DMS153 treated with DMSO at 0.1 percent for 48 hours (cell line): ENCODE measurements at regions not wholly inside any gene's neighbourhood (a gene's known extent, or its start where the extent isn't known, plus 50 kb on each side); places are given as distances from the start of the nearest gene placed in this dataset.
"Not testable (repeated sequence)": the region's sequence is repeated elsewhere in the genome, so short reads cannot be mapped to it uniquely, and the experiment has no call there.

ENCODE experiments used
- DNase-seq: peaks from one replicate; lab custom pipeline; 2025; ENCODE audit not compliant: unreplicated experiment; lab: John Stamatoyannopoulos, UW

- DNase-seq = no peak
Observed at GRCh38 chr2:878245-878930, 72.3 kb upstream of the SNTG2 start.

- no peak for DNase-seq
Observed at GRCh38 chr2:877747-878146, 72.9 kb upstream of the SNTG2 start.

- no peak for DNase-seq
Observed at GRCh38 chr2:875687-876615, 74.7 kb upstream of the SNTG2 start.

- DNase-seq = no peak
Observed at GRCh38 chr2:873651-874580, 76.7 kb upstream of the SNTG2 start.

- DNase-seq = no peak
Observed at GRCh38 chr2:873027-873426, 77.6 kb upstream of the SNTG2 start.

GRCh38 chr2:871926-872680 lies 78.5 kb upstream of the SNTG2 start:
- DNase-seq = no peak

- no peak for DNase-seq
Observed at GRCh38 chr2:871175-871727, 79.4 kb upstream of the SNTG2 start.

- no peak for DNase-seq
Observed at GRCh38 chr2:870426-870825, 80.2 kb upstream of the SNTG2 start.

GRCh38 chr2:869894-870293 lies 80.8 kb upstream of the SNTG2 start:
- no peak for DNase-seq

- DNase-seq = no peak
Observed at GRCh38 chr2:869357-869871, 81.2 kb upstream of the SNTG2 start.

GRCh38 chr2:868857-869256 lies 81.8 kb upstream of the SNTG2 start:
- DNase-seq = not testable (repeated sequence)

- DNase-seq = no peak
Observed at GRCh38 chr2:867296-867695, 83.4 kb upstream of the SNTG2 start.

GRCh38 chr2:866887-867286 lies 83.8 kb upstream of the SNTG2 start:
- no peak for DNase-seq

- DNase-seq = peak; percentile 90
Observed at GRCh38 chr2:866009-866680, 84.5 kb upstream of the SNTG2 start.

- no peak for DNase-seq
Observed at GRCh38 chr2:864501-865106, 86.0 kb upstream of the SNTG2 start.

GRCh38 chr2:863732-864450 lies 86.8 kb upstream of the SNTG2 start:
- no peak for DNase-seq

GRCh38 chr2:862731-863466 lies 87.8 kb upstream of the SNTG2 start:
- no peak for DNase-seq

GRCh38 chr2:862355-862687 lies 88.3 kb upstream of the SNTG2 start:
- no peak for DNase-seq
